ENCODE measurements at regions not wholly inside any gene's neighbourhood (a gene's known extent, or its start where the extent isn't known, plus 50 kb on each side); places are given as distances from the start of the nearest gene placed in this dataset.

DNA sequence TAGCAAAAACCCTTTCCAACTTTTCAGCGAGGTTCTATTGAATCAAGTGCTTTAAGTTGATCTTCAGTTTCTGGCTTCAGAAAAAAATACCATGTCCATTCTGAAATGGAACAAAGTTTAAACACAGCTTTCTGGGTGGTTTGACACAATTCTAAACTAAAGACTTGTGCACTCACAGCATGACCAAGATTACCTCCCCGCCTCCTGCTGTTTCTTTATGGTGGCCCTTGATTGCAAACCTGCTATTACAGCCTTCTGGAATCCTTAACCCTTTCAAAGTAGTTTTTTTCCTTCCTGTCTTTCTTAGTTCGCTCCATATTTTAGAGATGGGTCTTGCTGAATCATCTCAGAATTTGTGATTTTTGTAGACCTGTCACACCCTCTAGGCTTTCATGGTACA, 135.9 kb upstream of the FBN2 start:
- H3K36me3 Mint-ChIP-seq (ENCODE audit: unreplicated experiment) = peaks cover 1% of the 10 kb centered on the region
- no peak overlapping the region for H3K27ac Mint-ChIP-seq (ENCODE audit: unreplicated experiment)
- TF ChIP-seq, protein P1, sequence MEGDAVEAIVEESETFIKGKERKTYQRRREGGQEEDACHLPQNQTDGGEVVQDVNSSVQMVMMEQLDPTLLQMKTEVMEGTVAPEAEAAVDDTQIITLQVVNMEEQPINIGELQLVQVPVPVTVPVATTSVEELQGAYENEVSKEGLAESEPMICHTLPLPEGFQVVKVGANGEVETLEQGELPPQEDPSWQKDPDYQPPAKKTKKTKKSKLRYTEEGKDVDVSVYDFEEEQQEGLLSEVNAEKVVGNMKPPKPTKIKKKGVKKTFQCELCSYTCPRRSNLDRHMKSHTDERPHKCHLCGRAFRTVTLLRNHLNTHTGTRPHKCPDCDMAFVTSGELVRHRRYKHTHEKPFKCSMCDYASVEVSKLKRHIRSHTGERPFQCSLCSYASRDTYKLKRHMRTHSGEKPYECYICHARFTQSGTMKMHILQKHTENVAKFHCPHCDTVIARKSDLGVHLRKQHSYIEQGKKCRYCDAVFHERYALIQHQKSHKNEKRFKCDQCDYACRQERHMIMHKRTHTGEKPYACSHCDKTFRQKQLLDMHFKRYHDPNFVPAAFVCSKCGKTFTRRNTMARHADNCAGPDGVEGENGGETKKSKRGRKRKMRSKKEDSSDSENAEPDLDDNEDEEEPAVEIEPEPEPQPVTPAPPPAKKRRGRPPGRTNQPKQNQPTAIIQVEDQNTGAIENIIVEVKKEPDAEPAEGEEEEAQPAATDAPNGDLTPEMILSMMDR (IDR thresholded peaks at IDR 0.05) = no peak
- no peak for DNase-seq (ENCODE audit: extremely low spot score, unreplicated experiment)
- H3K9me3 Mint-ChIP-seq (ENCODE audit: unreplicated experiment) = peaks cover 7% of the 10 kb centered on the region
- H3K4me1 Mint-ChIP-seq (ENCODE audit: unreplicated experiment) = peaks cover 34% of the 10 kb centered on the region
- no peak overlapping the region for H3K4me3 Mint-ChIP-seq (ENCODE audit: unreplicated experiment)
- no peaks in the 10 kb centered on the region for H3K27me3 Mint-ChIP-seq (ENCODE audit: unreplicated experiment)

DNA sequence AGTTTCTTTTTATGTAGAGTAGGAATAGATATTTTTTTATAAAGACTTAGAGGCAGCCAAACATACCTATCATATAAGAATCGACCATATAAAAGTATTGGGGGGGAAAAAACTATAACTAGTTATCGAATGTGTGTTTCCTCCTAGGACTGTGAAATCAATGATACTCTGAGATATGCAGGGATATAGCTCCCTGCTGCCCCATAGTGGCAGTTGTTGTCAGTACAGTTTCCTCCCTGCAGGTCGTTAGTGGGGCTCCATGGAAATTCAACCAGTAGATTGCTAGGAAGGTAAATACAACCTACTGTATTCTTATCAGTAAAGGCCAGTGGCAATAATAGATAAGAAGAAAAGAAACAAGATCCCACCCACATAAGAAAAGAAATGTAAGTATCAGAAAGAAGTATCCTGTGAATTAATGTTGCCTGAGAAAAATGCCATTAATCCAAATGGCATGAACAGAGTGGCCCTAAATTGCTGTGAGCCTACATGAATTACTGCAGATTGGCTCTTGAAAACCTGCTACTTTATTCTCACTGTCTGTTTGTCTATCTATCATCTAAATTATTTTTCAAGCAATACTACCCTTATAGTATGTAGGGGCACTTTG, 136.9 kb upstream of the FBN2 start:
- Mint-ChIP-seq H3K27ac (ENCODE audit: unreplicated experiment) (no peak overlapping the region), H3K36me3 (ENCODE audit: unreplicated experiment) (peaks cover 1% of the 10 kb centered on the region), H3K4me3 (ENCODE audit: unreplicated experiment) (no peak overlapping the region), H3K27me3 (ENCODE audit: unreplicated experiment) (no peaks in the 10 kb centered on the region), H3K9me3 (ENCODE audit: unreplicated experiment) (peaks cover 7% of the 10 kb centered on the region), H3K4me1 (ENCODE audit: unreplicated experiment) (peaks cover 34% of the 10 kb centered on the region)
- DNase-seq (ENCODE audit: extremely low spot score, unreplicated experiment) = peak; percentile 88
- TF ChIP-seq, protein P1 (IDR thresholded peaks at IDR 0.05) = peak; percentile 84

DNA sequence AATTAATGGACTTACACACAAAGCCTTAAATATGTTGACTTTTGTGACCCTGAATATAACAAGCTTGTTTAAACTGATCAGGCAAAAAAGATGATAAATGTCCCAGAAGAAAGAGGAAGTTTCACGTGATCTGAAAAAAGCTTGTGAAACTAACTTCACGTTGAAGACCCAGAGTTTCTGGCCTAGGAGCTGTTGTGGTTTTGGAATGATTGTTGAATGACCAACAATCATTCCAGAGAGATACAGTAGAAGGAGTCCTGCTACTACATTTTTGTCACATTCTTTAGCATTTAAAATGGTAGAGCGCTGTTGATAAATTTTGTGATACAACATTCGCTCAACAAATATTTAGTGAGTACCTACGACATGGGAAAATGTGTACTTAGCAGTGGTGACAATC, 143.1 kb upstream of the FBN2 start:
- H3K36me3 Mint-ChIP-seq (ENCODE audit: unreplicated experiment) = no peaks in the 10 kb centered on the region
- no peak overlapping the region for H3K4me3 Mint-ChIP-seq (ENCODE audit: unreplicated experiment)
- TF ChIP-seq, protein P1 (IDR thresholded peaks at IDR 0.05) = no peak
- H3K9me3 Mint-ChIP-seq (ENCODE audit: unreplicated experiment) = no peaks in the 10 kb centered on the region
- no peaks in the 10 kb centered on the region for H3K27me3 Mint-ChIP-seq (ENCODE audit: unreplicated experiment)
- peaks cover 17% of the 10 kb centered on the region for H3K4me1 Mint-ChIP-seq (ENCODE audit: unreplicated experiment)
- H3K27ac Mint-ChIP-seq (ENCODE audit: unreplicated experiment) = no peak overlapping the region
- DNase-seq (ENCODE audit: extremely low spot score, unreplicated experiment) = no peak

DNA sequence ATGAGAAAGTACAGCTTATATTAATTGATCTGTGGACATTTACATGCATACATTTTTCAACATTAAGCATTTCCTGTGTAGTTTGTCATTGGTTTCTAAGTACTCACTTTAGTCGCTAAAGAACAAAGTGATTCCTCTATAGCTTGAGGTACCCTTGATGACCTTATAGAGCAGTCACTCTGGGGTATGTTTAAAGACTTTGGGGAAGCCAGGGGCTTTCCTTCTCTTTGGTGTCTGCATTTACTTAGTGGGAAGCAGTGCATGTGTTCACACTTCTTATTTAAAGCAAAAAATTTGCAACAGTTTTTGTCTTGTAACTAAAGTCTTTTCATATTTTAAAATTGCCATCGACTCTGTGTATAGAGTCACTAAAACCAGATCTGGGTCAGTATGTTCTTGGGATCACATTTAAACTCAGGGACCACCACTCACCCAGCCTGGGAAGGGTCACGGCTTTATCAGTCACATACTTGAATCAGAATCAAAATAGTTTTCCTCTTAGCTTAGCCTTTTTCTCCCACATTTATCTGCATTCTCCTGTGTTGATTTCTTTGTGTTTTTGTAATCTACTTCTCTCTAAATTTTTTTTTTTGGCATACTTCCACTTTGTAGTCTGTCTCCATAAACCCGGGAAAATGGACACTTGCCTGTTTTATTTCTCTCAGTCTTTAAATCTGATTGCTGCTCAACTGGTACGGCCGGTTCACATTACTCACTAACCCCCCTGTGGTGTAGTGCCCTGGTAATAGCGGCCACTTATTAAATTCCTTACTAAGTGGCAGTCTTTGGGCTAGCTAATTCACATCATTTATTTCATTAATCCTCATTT, 143.9 kb upstream of the FBN2 start:
- TF ChIP-seq, protein P1 (IDR thresholded peaks at IDR 0.05) = no peak
- peak overlapping the region; percentile 2 for H3K27ac Mint-ChIP-seq (ENCODE audit: unreplicated experiment)
- H3K27me3 Mint-ChIP-seq (ENCODE audit: unreplicated experiment) = no peaks in the 10 kb centered on the region
- no peak for DNase-seq (ENCODE audit: extremely low spot score, unreplicated experiment)
- peak overlapping the region; percentile 34 for H3K4me3 Mint-ChIP-seq (ENCODE audit: unreplicated experiment)
- no peaks in the 10 kb centered on the region for H3K36me3 Mint-ChIP-seq (ENCODE audit: unreplicated experiment)
- peaks cover 17% of the 10 kb centered on the region for H3K4me1 Mint-ChIP-seq (ENCODE audit: unreplicated experiment)
- no peaks in the 10 kb centered on the region for H3K9me3 Mint-ChIP-seq (ENCODE audit: unreplicated experiment)

DNA sequence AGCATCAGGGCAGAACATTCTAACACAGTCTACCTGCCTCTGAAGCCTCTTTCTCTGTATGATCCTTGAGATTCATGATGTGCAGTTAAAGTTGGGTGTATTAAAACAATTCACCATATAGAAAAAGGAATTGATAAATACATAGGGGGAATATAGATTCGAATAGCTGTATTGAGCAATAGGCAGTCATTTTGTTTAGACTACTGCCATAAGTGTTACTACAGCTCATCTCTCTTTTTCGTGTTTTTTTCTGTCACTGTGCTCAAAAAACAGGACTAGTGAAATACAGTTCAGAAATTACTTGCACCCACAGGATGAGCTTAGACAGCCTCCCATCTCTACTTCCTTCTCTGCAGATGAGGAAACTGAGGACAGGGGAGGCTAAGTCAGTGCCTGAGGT, 144.6 kb upstream of the FBN2 start:
- H3K4me1 Mint-ChIP-seq (ENCODE audit: unreplicated experiment) = peaks cover 17% of the 10 kb centered on the region
- no peaks in the 10 kb centered on the region for H3K9me3 Mint-ChIP-seq (ENCODE audit: unreplicated experiment)
- no peak overlapping the region for H3K27ac Mint-ChIP-seq (ENCODE audit: unreplicated experiment)
- H3K27me3 Mint-ChIP-seq (ENCODE audit: unreplicated experiment) = no peaks in the 10 kb centered on the region
- TF ChIP-seq, protein P1 (IDR thresholded peaks at IDR 0.05) = no peak
- H3K36me3 Mint-ChIP-seq (ENCODE audit: unreplicated experiment) = no peaks in the 10 kb centered on the region
- no peak overlapping the region for H3K4me3 Mint-ChIP-seq (ENCODE audit: unreplicated experiment)
- no peak for DNase-seq (ENCODE audit: extremely low spot score, unreplicated experiment)
